Upper lobe of right lung (tissue), 1 donor: ENCODE measurements at regions not wholly inside any gene's neighbourhood (a gene's known extent, or its start where the extent isn't known, plus 50 kb on each side); places are given as distances from the start of the nearest gene placed in this dataset.

ENCODE experiments used
- ATAC-seq: fragments of 200-7000 bp; cut with Tn5 transposase; one replicate; pipeline ENCODE4 v1.9.1; 2020; ENCODE audit warnings: mild to moderate bottlenecking, moderate library complexity
- DNase-seq: peaks from one replicate; pipeline ENCODE4 v3.0.0-alpha.2; 2020
- H3K27ac ChIP-seq: fragments of 200-600 bp; one replicate; pipeline ENCODE4 v1.8.0; 2022
- H3K27me3 ChIP-seq: fragments of 200-600 bp; one replicate; pipeline ENCODE4 v1.8.0; 2022; ENCODE audit warnings: mild to moderate bottlenecking
- H3K36me3 ChIP-seq: fragments of 200-600 bp; one replicate; pipeline ENCODE4 v1.8.0; 2022
- H3K4me1 ChIP-seq: fragments of 200-600 bp; one replicate; pipeline ENCODE4 v1.8.0; 2022
- H3K4me3 ChIP-seq: fragments of 200-600 bp; one replicate; pipeline ENCODE4 v1.8.0; 2022; ENCODE audit warnings: mild to moderate bottlenecking
- H3K9me3 ChIP-seq: fragments of 200-600 bp; one replicate; pipeline ENCODE4 v1.8.0; 2022
- intact Hi-C: fragments of 100-400 bp; cut with DNase I; formaldehyde crosslinking; loops from one replicate; pipeline ENCODE4 v1.11.0; 2022
- TF ChIP-seq, protein P1 (sequence below): fragments of 200-600 bp; IDR thresholded peaks from one replicate; pipeline ENCODE4 v1.8.0; 2022; ENCODE audit warnings: antibody characterized with exemption
- donor health status: DM: no; HTN: yes; CAD: no; lungs with severe emphysema.

DNA sequence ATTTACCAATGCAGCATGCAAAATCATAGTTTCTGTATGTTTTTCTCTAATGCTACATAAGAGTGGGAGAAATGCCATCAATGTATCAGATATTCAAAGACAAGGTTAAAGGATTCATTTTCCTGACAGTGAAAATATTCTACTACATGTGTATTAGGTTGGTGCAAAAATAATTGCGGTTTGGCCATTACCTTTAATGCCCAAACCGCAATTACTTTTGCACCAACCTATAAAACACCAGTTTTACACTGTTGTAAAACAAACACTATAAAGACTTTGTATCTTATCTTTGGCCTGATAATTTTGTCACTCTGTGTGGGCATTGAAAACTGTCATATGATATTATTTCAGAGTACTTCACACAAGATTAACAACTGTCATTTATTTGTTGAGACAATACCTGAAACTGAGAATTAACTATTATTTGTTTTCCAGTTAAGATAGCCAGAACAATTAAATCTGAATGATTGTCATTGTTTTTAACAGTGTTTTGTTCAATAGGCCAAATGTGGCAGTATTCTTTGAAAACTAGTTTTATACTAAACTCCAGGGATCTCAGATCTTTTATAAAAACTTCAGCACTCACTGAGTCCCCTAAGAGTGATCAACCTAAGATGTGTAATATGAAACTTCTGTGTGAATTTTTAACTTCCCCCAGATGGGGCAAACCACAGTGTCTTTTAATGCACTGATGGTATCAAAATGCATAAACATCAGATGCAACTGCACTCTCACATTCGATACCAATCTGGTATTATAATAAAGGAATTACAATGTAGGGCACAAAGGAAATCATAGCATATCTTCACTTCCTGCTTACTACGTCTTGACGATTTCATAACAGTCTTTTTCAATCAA is 53.8 kb upstream of the FBN2 start:
- H3K9me3 ChIP-seq = no peaks in the 10 kb centered on the region
- DNase-seq = no peak
- ATAC-seq = no peak

GRCh38 chr5:128596071-128596470 is 58.0 kb upstream of the FBN2 start:
- ATAC-seq (no peak), DNase-seq (no peak)
- no peaks in the 10 kb centered on the region for H3K27me3 ChIP-seq
- intact Hi-C loops = no loop called here
- TF ChIP-seq, protein P1, sequence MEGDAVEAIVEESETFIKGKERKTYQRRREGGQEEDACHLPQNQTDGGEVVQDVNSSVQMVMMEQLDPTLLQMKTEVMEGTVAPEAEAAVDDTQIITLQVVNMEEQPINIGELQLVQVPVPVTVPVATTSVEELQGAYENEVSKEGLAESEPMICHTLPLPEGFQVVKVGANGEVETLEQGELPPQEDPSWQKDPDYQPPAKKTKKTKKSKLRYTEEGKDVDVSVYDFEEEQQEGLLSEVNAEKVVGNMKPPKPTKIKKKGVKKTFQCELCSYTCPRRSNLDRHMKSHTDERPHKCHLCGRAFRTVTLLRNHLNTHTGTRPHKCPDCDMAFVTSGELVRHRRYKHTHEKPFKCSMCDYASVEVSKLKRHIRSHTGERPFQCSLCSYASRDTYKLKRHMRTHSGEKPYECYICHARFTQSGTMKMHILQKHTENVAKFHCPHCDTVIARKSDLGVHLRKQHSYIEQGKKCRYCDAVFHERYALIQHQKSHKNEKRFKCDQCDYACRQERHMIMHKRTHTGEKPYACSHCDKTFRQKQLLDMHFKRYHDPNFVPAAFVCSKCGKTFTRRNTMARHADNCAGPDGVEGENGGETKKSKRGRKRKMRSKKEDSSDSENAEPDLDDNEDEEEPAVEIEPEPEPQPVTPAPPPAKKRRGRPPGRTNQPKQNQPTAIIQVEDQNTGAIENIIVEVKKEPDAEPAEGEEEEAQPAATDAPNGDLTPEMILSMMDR = no peak
- no peaks in the 10 kb centered on the region for H3K9me3 ChIP-seq
- no peak overlapping the region for H3K4me3 ChIP-seq
- no peak overlapping the region for H3K27ac ChIP-seq
- H3K4me1 ChIP-seq = no peaks in the 10 kb centered on the region
- H3K36me3 ChIP-seq = no peaks in the 10 kb centered on the region

More for the DNA sequence above, 53.8 kb upstream of the FBN2 start:
- no peaks in the 10 kb centered on the region for H3K27me3 ChIP-seq
- no peaks in the 10 kb centered on the region for H3K4me1 ChIP-seq
- TF ChIP-seq, protein P1 = no peak
- intact Hi-C loops = no loop called here
- no peaks in the 10 kb centered on the region for H3K36me3 ChIP-seq
- H3K27ac ChIP-seq = no peak overlapping the region
- H3K4me3 ChIP-seq = no peak overlapping the region

GRCh38 chr5:128597156-128597555 is 59.1 kb upstream of the FBN2 start:
- TF ChIP-seq, protein P1 = no peak
- Histone ChIP-seq H3K27me3 (no peaks in the 10 kb centered on the region), H3K36me3 (no peaks in the 10 kb centered on the region), H3K4me1 (no peaks in the 10 kb centered on the region), H3K9me3 (no peaks in the 10 kb centered on the region), H3K4me3 (no peak overlapping the region), H3K27ac (no peak overlapping the region)
- DNase-seq (no peak), ATAC-seq (no peak)
- intact Hi-C loops = no loop called here

DNA sequence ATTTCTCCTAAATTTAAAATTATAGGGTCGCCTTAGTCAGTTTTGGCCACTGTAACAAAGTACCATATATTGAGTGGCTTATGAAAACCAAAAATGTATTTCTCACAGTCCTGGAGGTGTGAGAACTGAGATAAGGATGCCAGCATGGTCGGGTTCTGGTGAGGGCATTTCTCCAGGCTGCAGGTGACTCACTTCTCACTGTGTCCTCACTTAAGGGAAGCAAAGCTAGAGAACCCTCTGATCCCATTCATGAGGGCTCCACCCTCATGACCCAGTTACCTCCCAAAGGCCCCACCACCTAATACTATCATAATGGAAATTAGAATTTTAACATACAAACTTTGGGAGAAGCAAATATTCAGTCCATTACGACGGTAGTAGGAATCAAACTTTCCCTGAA is 75.1 kb upstream of the FBN2 start:
- no peak overlapping the region for H3K27ac ChIP-seq
- no peak overlapping the region for H3K4me3 ChIP-seq
- ATAC-seq (no peak), DNase-seq (no peak)
- no peaks in the 10 kb centered on the region for H3K9me3 ChIP-seq
- no peaks in the 10 kb centered on the region for H3K4me1 ChIP-seq
- intact Hi-C loops = no loop called here
- no peaks in the 10 kb centered on the region for H3K27me3 ChIP-seq
- H3K36me3 ChIP-seq = no peaks in the 10 kb centered on the region
- TF ChIP-seq, protein P1 = no peak

GRCh38 chr5:128613766-128614165 is 75.7 kb upstream of the FBN2 start:
- TF ChIP-seq, protein P1 = no peak
- no peak overlapping the region for H3K4me3 ChIP-seq
- ATAC-seq (no peak), DNase-seq (no peak)
- no peaks in the 10 kb centered on the region for H3K27me3 ChIP-seq
- H3K27ac ChIP-seq = no peak overlapping the region
- H3K4me1 ChIP-seq = no peaks in the 10 kb centered on the region
- no peaks in the 10 kb centered on the region for H3K9me3 ChIP-seq
- H3K36me3 ChIP-seq = no peaks in the 10 kb centered on the region
- intact Hi-C loops = no loop called here
